Liver (tissue), 8 donors: ENCODE measurements at regions not wholly inside any gene's neighbourhood (a gene's known extent, or its start where the extent isn't known, plus 50 kb on each side); places are given as distances from the start of the nearest gene placed in this dataset.

Experiments
- DNase-seq: peaks from one replicate; pipeline ENCODE4 v3.0.0-alpha.2; 2017; ENCODE audit warnings: low spot score
- H3K27ac ChIP-seq, 2 donors: one replicate each; pipeline ENCODE4 v1.7.0; 2013; ENCODE audit warnings: inconsistent platforms in 2 of 2, low read length in 2 of 2, control low read depth in 1 of 2, low read depth in 1 of 2, mild to moderate bottlenecking in 1 of 2
- H3K27me3 ChIP-seq, 4 donors: one replicate each; pipeline versions ENCODE4 v1.6.1 to v1.7.0; 2013; ENCODE audit warnings: low read length in 3 of 4, inconsistent platforms in 1 of 4, mild to moderate bottlenecking in 1 of 4, moderate library complexity in 1 of 4; ENCODE audit not compliant: control insufficient read depth in 4 of 4, insufficient read depth in 4 of 4
- H3K36me3 ChIP-seq, 4 donors: one replicate each; pipeline versions ENCODE4 v1.6.1 to v1.7.0; 2013; ENCODE audit warnings: low read length in 3 of 4, mild to moderate bottlenecking in 3 of 4, low read depth in 1 of 4, moderate library complexity in 1 of 4; ENCODE audit not compliant: control insufficient read depth in 4 of 4, insufficient read depth in 3 of 4
- H3K4me1 ChIP-seq, 4 donors: one replicate each; pipeline versions ENCODE4 v1.6.1 to v1.7.0; 2013; ENCODE audit warnings: low read length in 3 of 4, mild to moderate bottlenecking in 3 of 4, moderate library complexity in 1 of 4; ENCODE audit not compliant: control insufficient read depth in 4 of 4, insufficient read depth in 4 of 4
- H3K4me3 ChIP-seq, 3 donors: one replicate each; pipeline versions ENCODE4 v1.6.1 to v1.7.0; 2013; ENCODE audit warnings: low read length in 3 of 3, control low read depth in 1 of 3, low read depth in 1 of 3, mild to moderate bottlenecking in 1 of 3
- H3K9ac ChIP-seq, 2 donors: one replicate each; pipeline ENCODE4 v1.7.0; 2013; ENCODE audit warnings: low read length in 2 of 2, mild to moderate bottlenecking in 2 of 2, moderate library complexity in 2 of 2, control low read depth in 1 of 2, low read depth in 1 of 2
- H3K9me3 ChIP-seq, 4 donors: one replicate each; pipeline versions ENCODE4 v1.6.1 to v1.7.0; 2013; ENCODE audit warnings: low read length in 3 of 4; ENCODE audit not compliant: control insufficient read depth in 4 of 4
- ATF3 ChIP-seq: IDR thresholded peaks from 2 replicates; pipeline ENCODE4 v1.6.1; 2016; ENCODE audit warnings: antibody characterized with exemption
- EGR1 ChIP-seq, 2 donors: IDR thresholded peaks; 2 replicates each; pipeline ENCODE4 v1.6.1; 2016 to 2018; ENCODE audit warnings: antibody characterized with exemption in 2 of 2, low read depth in 2 of 2
- FOXA1 ChIP-seq: IDR thresholded peaks from 2 replicates; pipeline ENCODE4 v1.6.1; 2016; ENCODE audit warnings: antibody characterized with exemption
- FOXA2 ChIP-seq: IDR thresholded peaks from 2 replicates; pipeline ENCODE4 v1.6.1; 2016; ENCODE audit warnings: antibody characterized with exemption
- GABPA ChIP-seq, 2 donors: IDR thresholded peaks in 1 of 2; conservative IDR thresholded peaks in 1 of 2; 2 replicates each; pipeline ENCODE4 v1.6.1; 2016; ENCODE audit warnings: antibody characterized with exemption in 2 of 2, mild to moderate bottlenecking in 1 of 2, moderate library complexity in 1 of 2
- HNF4A ChIP-seq, 2 donors: conservative IDR thresholded peaks; 2 replicates each; pipeline ENCODE4 v1.6.1; 2016; ENCODE audit warnings: antibody characterized with exemption in 2 of 2, mild to moderate bottlenecking in 2 of 2
- HNF4G ChIP-seq: IDR thresholded peaks from 2 replicates; pipeline ENCODE4 v1.6.1; 2016; ENCODE audit warnings: antibody characterized with exemption
- JUND ChIP-seq, 2 donors: IDR thresholded peaks; 2 replicates each; pipeline ENCODE4 v1.6.1; 2016; ENCODE audit warnings: antibody characterized with exemption in 2 of 2
- MAX ChIP-seq: IDR thresholded peaks from 2 replicates; pipeline ENCODE4 v1.6.1; 2016; ENCODE audit warnings: antibody characterized with exemption
- NR2F2 ChIP-seq: IDR thresholded peaks from 2 replicates; pipeline ENCODE4 v1.6.1; 2016; ENCODE audit warnings: antibody characterized with exemption
- RAD21 ChIP-seq, 2 donors: IDR thresholded peaks; 2 replicates each; pipeline ENCODE4 v1.6.1; 2016; ENCODE audit warnings: antibody characterized with exemption in 2 of 2, mild to moderate bottlenecking in 2 of 2
- RXRA ChIP-seq, 2 donors: IDR thresholded peaks; 2 replicates each; pipeline ENCODE4 v1.6.1; 2017 to 2018; ENCODE audit warnings: antibody characterized with exemption in 2 of 2, mild to moderate bottlenecking in 1 of 2
- SP1 ChIP-seq: IDR thresholded peaks from 2 replicates; pipeline ENCODE4 v1.6.1; 2018; ENCODE audit warnings: antibody characterized with exemption, mild to moderate bottlenecking
- TAF1 ChIP-seq: conservative IDR thresholded peaks from 2 replicates; pipeline ENCODE4 v1.6.1; 2016; ENCODE audit warnings: antibody characterized with exemption, mild to moderate bottlenecking
- YY1 ChIP-seq: IDR thresholded peaks from 2 replicates; pipeline ENCODE4 v1.6.1; 2016; ENCODE audit warnings: antibody characterized with exemption, mild to moderate bottlenecking
- WGBS: extraction: QIAGEN DNeasy Blood & Tissue Kit; methylation state at CpG from one replicate; pipeline ENCODE4 v1.1.7; 2013; 5-methylcytosine and 5-hydroxymethylcytosine counted together
- TF ChIP-seq, protein P1 (sequence below): IDR thresholded peaks from 2 replicates; pipeline ENCODE4 v1.6.1; 2016; ENCODE audit warnings: antibody characterized with exemption
- TF ChIP-seq, protein P2 (sequence below): fragments of 150-350 bp; IDR thresholded peaks from 2 replicates; pipeline ENCODE4 v1.5.1; 2017; ENCODE audit warnings: improper control_type of control experiment, low read depth, low read length; ENCODE audit not compliant: missing input control
- TF ChIP-seq, protein P3 (sequence below): IDR thresholded peaks from 2 replicates; pipeline ENCODE4 v1.6.1; 2016; ENCODE audit warnings: antibody characterized with exemption, mild to moderate bottlenecking
- donor health status: healthy.
- donor health status: healthy.
- donor health status: healthy.
- donor health status: healthy.
- donor health status: healthy.

GRCh38 chr3:34381243-34381642 is 582.8 kb downstream of the PDCD6IP start:
- Histone ChIP-seq H3K36me3 (no peaks in the 10 kb centered on the region), H3K9me3 (no peaks in the 10 kb centered on the region), H3K4me1 (no peaks in the 10 kb centered on the region), H3K4me3 (no peak overlapping the region), H3K9ac (no peak overlapping the region), H3K27ac (no peak overlapping the region), H3K27me3 (peaks cover 0 to 3% (median 0%) of the 10 kb centered on the region in 4 donors)
- no peak for TF ChIP-seq HNF4G
- no peak for TF ChIP-seq JUND (IDR thresholded peaks at IDR 0.05)
- no peak for TF ChIP-seq GABPA (IDR thresholded peaks at IDR 0.05 in 1 of 2, conservative IDR thresholded peaks at IDR 0.05 in 1 of 2)
- TF ChIP-seq NR2F2 = no peak
- TF ChIP-seq SP1 = no peak
- no peak for TF ChIP-seq ATF3
- no peak for TF ChIP-seq RXRA (IDR thresholded peaks at IDR 0.05)
- TF ChIP-seq FOXA2 = no peak
- TF ChIP-seq TAF1 = no peak
- TF ChIP-seq RAD21 (IDR thresholded peaks at IDR 0.05) = no peak
- TF ChIP-seq, protein P1, sequence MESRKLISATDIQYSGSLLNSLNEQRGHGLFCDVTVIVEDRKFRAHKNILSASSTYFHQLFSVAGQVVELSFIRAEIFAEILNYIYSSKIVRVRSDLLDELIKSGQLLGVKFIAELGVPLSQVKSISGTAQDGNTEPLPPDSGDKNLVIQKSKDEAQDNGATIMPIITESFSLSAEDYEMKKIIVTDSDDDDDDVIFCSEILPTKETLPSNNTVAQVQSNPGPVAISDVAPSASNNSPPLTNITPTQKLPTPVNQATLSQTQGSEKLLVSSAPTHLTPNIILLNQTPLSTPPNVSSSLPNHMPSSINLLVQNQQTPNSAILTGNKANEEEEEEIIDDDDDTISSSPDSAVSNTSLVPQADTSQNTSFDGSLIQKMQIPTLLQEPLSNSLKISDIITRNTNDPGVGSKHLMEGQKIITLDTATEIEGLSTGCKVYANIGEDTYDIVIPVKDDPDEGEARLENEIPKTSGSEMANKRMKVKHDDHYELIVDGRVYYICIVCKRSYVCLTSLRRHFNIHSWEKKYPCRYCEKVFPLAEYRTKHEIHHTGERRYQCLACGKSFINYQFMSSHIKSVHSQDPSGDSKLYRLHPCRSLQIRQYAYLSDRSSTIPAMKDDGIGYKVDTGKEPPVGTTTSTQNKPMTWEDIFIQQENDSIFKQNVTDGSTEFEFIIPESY = no peak
- TF ChIP-seq YY1 = no peak
- TF ChIP-seq MAX = no peak
- no peak for TF ChIP-seq FOXA1
- TF ChIP-seq, protein P2, sequence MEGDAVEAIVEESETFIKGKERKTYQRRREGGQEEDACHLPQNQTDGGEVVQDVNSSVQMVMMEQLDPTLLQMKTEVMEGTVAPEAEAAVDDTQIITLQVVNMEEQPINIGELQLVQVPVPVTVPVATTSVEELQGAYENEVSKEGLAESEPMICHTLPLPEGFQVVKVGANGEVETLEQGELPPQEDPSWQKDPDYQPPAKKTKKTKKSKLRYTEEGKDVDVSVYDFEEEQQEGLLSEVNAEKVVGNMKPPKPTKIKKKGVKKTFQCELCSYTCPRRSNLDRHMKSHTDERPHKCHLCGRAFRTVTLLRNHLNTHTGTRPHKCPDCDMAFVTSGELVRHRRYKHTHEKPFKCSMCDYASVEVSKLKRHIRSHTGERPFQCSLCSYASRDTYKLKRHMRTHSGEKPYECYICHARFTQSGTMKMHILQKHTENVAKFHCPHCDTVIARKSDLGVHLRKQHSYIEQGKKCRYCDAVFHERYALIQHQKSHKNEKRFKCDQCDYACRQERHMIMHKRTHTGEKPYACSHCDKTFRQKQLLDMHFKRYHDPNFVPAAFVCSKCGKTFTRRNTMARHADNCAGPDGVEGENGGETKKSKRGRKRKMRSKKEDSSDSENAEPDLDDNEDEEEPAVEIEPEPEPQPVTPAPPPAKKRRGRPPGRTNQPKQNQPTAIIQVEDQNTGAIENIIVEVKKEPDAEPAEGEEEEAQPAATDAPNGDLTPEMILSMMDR = no peak
- no peak for TF ChIP-seq HNF4A (conservative IDR thresholded peaks at IDR 0.05)
- TF ChIP-seq EGR1 (IDR thresholded peaks at IDR 0.05; ENCODE audit: low read depth in 2 of 2) = no peak
- TF ChIP-seq, protein P3, sequence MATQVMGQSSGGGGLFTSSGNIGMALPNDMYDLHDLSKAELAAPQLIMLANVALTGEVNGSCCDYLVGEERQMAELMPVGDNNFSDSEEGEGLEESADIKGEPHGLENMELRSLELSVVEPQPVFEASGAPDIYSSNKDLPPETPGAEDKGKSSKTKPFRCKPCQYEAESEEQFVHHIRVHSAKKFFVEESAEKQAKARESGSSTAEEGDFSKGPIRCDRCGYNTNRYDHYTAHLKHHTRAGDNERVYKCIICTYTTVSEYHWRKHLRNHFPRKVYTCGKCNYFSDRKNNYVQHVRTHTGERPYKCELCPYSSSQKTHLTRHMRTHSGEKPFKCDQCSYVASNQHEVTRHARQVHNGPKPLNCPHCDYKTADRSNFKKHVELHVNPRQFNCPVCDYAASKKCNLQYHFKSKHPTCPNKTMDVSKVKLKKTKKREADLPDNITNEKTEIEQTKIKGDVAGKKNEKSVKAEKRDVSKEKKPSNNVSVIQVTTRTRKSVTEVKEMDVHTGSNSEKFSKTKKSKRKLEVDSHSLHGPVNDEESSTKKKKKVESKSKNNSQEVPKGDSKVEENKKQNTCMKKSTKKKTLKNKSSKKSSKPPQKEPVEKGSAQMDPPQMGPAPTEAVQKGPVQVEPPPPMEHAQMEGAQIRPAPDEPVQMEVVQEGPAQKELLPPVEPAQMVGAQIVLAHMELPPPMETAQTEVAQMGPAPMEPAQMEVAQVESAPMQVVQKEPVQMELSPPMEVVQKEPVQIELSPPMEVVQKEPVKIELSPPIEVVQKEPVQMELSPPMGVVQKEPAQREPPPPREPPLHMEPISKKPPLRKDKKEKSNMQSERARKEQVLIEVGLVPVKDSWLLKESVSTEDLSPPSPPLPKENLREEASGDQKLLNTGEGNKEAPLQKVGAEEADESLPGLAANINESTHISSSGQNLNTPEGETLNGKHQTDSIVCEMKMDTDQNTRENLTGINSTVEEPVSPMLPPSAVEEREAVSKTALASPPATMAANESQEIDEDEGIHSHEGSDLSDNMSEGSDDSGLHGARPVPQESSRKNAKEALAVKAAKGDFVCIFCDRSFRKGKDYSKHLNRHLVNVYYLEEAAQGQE = no peak
- no peak for DNase-seq

DNA sequence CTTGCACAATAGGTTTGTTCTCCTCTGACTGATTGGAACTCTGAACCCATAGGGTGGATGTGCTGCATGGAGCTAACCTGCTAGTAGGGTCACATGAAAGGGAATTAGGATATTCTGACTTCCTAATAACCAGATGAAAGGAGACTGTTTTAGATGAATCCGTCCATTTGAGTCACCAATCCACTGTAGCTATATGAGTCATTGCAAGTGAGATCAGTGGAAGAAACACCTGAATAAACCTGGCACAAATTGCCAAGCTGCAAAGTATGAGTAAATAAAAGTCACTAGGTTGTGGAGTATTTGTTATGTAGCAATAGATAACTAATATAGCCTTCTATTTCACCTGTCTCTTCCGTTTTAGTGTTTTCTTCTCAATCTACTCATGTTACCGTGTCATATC is 584.4 kb downstream of the PDCD6IP start:
- WGBS = 60% methylated on average over 3 of the region's 3 CpGs
- no peak overlapping the region for H3K9ac ChIP-seq
- no peaks in the 10 kb centered on the region for H3K4me1 ChIP-seq
- H3K27ac ChIP-seq = no peak overlapping the region
- no peaks in the 10 kb centered on the region for H3K36me3 ChIP-seq
- H3K9me3 ChIP-seq = no peaks in the 10 kb centered on the region
- H3K27me3 ChIP-seq = peaks cover 0 to 3% (median 0%) of the 10 kb centered on the region in 4 donors
- no peak overlapping the region for H3K4me3 ChIP-seq
- DNase-seq = no peak
- TF ChIP-seq HNF4G (no peak), FOXA2 (no peak), FOXA1 (no peak), NR2F2 (no peak), MAX (no peak), ATF3 (no peak), YY1 (no peak)
- TF ChIP-seq, protein P3 = no peak
- TF ChIP-seq, protein P2 = no peak
